ENCODE measurements at regions not wholly inside any gene's neighbourhood (a gene's known extent, or its start where the extent isn't known, plus 50 kb on each side); places are given as distances from the start of the nearest gene placed in this dataset.

DNA sequence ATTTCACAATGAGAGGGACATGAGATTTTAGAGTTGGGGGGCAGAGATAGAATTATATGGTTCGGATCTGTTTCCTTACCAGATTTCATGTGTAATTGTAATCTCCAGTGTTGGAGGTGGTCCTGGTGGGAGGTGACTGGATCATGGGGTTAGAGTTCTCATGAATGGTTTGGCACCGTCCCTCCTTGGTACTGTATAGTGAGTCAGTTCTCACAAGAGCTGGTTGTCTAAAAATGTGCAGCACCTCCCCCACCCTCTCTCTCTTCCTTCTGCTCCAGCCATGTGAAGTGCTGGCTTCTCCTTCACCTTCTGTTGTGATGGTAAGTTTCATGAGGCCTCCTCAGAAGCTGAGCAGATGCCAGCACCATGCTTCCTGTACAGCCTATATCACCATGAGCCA is 138.1 kb downstream of the SCG2 start (continued):
- TF ChIP-seq ELF4 (CRISPR knock-in tag; IDR thresholded peaks at IDR 0.05; ENCODE audit: low read depth) (no peak), OVOL2 (CRISPR knock-in tag; IDR thresholded peaks at IDR 0.05; ENCODE audit: borderline replicate concordance) (no peak), TEAD1 (CRISPR knock-in tag; IDR thresholded peaks at IDR 0.05) (no peak)
- TF ChIP-seq, protein P1, sequence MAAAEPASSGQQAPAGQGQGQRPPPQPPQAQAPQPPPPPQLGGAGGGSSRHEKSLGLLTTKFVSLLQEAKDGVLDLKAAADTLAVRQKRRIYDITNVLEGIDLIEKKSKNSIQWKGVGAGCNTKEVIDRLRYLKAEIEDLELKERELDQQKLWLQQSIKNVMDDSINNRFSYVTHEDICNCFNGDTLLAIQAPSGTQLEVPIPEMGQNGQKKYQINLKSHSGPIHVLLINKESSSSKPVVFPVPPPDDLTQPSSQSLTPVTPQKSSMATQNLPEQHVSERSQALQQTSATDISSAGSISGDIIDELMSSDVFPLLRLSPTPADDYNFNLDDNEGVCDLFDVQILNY (CRISPR knock-in tag; IDR thresholded peaks at IDR 0.05) = no peak

DNA sequence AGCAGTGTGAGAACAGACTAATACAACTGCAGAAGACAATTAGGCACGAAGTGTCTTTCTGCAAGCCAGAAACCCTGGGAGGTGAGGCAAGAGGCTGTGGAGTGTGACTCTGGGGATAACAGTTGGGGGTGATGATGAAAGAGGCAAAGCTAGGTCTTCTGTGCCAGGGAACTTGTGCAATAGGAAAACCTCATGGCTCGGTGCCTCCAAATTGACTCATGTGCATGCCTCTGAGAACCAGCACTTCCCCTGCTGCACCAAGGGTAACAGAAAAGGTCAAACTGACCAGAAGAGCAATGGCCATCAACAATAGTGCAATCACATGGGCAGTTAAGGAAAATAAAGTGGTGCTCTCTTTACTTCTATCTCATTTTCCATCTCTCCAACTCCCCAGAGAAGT is 136.4 kb downstream of the SCG2 start:
- Mint-ChIP-seq H3K27ac (no peak overlapping the region), H3K9me3 (peaks cover 15% of the 10 kb centered on the region), H3K4me1 (peaks cover 4% of the 10 kb centered on the region), H3K4me3 (no peak overlapping the region), H3K36me3 (peaks cover 6% of the 10 kb centered on the region; the same call in 1 of the 2 replicates), H3K27me3 (ENCODE audit: low read depth) (no peaks in the 10 kb centered on the region; the same call in 1 of the 2 replicates)
- POLR2A ChIA-PET = no interaction called here
- DNase-seq (ENCODE audit: low spot score) (no peak), ATAC-seq (no peak)
- CTCF ChIA-PET = no interaction called here
- no peak for TF ChIP-seq FOXJ3 (CRISPR knock-in tag; IDR thresholded peaks at IDR 0.05; ENCODE audit: borderline replicate concordance)

DNA sequence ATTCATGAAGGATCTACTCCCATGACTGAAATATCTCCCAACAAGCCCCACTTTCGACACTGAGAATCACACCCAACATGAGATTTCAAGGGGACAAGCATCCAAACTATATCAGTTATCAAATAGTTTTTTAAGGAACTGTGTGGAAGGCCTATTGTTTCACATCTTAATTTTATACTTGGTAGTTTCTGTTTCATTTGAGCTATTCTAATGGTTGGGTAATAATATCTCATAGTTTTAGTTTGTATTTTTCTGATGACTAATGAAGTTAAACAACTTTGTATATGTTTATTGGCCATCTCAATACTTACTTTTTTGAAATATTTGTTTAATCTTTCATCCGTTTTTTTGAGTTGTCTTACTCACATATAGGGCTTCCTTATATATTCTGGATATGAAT is 135.0 kb downstream of the SCG2 start:
- ATAC-seq = no peak
- Mint-ChIP-seq H3K27ac (no peak overlapping the region), H3K36me3 (peaks cover 3% of the 10 kb centered on the region; the same call in 1 of the 2 replicates), H3K27me3 (ENCODE audit: low read depth) (peaks cover 2% of the 10 kb centered on the region), H3K4me3 (no peak overlapping the region), H3K9me3 (peaks cover 7% of the 10 kb centered on the region), H3K4me1 (peaks cover 4% of the 10 kb centered on the region)
- DNase-seq (ENCODE audit: low spot score) = no peak
- TF ChIP-seq EMX1 (CRISPR knock-in tag; IDR thresholded peaks at IDR 0.05) (no peak), ESRRA (CRISPR knock-in tag; IDR thresholded peaks at IDR 0.05; ENCODE audit: borderline replicate concordance) (no peak), ELF4 (CRISPR knock-in tag; IDR thresholded peaks at IDR 0.05; ENCODE audit: low read depth) (no peak)
- CTCF ChIA-PET = no interaction called here
- POLR2A ChIA-PET = no interaction called here

DNA sequence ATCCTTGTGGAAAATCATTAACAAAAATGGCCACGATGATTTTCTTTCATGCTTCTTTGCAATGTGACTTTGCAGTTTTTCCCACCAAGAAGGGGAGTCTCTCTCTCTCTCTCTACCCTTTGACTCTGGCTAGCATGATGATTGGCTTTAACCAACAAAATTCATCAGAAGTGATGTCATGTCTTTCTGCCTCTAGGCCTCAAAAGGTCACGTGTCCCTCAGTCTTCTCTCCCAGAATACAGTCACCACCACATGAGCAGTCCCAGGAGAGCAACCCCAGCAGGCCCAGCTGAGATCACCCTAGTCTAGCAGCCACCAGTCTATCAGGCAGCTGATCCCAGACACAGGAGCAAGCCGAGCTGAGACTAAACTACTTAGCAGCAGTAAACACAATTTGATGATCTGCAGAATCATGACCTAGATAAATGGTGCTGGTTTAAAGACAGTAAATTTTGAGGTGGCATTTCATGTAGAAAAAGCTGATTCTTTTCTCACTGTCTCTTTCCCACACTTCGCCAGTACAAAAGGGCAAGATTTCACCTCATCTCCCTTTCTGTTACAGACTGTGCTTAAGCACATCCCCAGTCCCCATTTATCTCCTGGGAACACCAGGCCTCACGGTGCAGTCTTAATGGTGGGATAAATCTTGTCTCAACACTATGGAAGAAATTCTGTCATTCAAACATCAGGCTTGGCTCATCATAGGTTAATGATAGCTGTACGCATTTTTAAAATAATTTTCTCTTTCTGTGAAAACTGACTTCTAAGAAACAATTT is 132.7 kb downstream of the SCG2 start:
- POLR2A ChIA-PET = no interaction called here

More for the DNA sequence above, 132.7 kb downstream of the SCG2 start:
- no peak for DNase-seq (ENCODE audit: low spot score)
- peaks cover 4% of the 10 kb centered on the region for H3K4me1 Mint-ChIP-seq
- no peak for ATAC-seq
- no peak overlapping the region for H3K27ac Mint-ChIP-seq
- no peak overlapping the region for H3K4me3 Mint-ChIP-seq
- peaks cover 2% of the 10 kb centered on the region; the same call in 1 of the 2 replicates for H3K27me3 Mint-ChIP-seq (ENCODE audit: low read depth)
- CTCF ChIA-PET = no interaction called here
- no peaks in the 10 kb centered on the region for H3K9me3 Mint-ChIP-seq
- TF ChIP-seq TCF7 (CRISPR knock-in tag; IDR thresholded peaks at IDR 0.05; ENCODE audit: low read depth) (no peak), NR1H2 (CRISPR knock-in tag; IDR thresholded peaks at IDR 0.05) (no peak), ZNF671 (CRISPR knock-in tag; IDR thresholded peaks at IDR 0.05) (no peak), SOX15 (CRISPR knock-in tag; IDR thresholded peaks at IDR 0.05) (no peak), ATF1 (CRISPR knock-in tag; IDR thresholded peaks at IDR 0.05) (no peak), ZNF396 (CRISPR knock-in tag; IDR thresholded peaks at IDR 0.05; ENCODE audit: borderline replicate concordance) (no peak), ESRRA (CRISPR knock-in tag; IDR thresholded peaks at IDR 0.05; ENCODE audit: borderline replicate concordance) (no peak), CBFB (CRISPR knock-in tag; IDR thresholded peaks at IDR 0.05; ENCODE audit: low read depth) (no peak), GABPB1 (CRISPR knock-in tag; IDR thresholded peaks at IDR 0.05) (no peak), CREB1 (CRISPR knock-in tag; IDR thresholded peaks at IDR 0.05) (no peak), NFYB (CRISPR knock-in tag; conservative IDR thresholded peaks at IDR 0.05; ENCODE audit: low read depth) (no peak), NFATC4 (CRISPR knock-in tag; IDR thresholded peaks at IDR 0.05) (no peak)
- TF ChIP-seq, protein P2, sequence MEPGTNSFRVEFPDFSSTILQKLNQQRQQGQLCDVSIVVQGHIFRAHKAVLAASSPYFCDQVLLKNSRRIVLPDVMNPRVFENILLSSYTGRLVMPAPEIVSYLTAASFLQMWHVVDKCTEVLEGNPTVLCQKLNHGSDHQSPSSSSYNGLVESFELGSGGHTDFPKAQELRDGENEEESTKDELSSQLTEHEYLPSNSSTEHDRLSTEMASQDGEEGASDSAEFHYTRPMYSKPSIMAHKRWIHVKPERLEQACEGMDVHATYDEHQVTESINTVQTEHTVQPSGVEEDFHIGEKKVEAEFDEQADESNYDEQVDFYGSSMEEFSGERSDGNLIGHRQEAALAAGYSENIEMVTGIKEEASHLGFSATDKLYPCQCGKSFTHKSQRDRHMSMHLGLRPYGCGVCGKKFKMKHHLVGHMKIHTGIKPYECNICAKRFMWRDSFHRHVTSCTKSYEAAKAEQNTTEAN (CRISPR knock-in tag; IDR thresholded peaks at IDR 0.05) = no peak
- TF ChIP-seq, protein P3, sequence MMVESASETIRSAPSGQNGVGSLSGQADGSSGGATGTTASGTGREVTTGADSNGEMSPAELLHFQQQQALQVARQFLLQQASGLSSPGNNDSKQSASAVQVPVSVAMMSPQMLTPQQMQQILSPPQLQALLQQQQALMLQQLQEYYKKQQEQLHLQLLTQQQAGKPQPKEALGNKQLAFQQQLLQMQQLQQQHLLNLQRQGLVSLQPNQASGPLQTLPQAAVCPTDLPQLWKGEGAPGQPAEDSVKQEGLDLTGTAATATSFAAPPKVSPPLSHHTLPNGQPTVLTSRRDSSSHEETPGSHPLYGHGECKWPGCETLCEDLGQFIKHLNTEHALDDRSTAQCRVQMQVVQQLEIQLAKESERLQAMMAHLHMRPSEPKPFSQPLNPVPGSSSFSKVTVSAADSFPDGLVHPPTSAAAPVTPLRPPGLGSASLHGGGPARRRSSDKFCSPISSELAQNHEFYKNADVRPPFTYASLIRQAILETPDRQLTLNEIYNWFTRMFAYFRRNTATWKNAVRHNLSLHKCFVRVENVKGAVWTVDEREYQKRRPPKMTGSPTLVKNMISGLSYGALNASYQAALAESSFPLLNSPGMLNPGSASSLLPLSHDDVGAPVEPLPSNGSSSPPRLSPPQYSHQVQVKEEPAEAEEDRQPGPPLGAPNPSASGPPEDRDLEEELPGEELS (CRISPR knock-in tag; IDR thresholded peaks at IDR 0.05) = no peak
- TF ChIP-seq, protein P4, sequence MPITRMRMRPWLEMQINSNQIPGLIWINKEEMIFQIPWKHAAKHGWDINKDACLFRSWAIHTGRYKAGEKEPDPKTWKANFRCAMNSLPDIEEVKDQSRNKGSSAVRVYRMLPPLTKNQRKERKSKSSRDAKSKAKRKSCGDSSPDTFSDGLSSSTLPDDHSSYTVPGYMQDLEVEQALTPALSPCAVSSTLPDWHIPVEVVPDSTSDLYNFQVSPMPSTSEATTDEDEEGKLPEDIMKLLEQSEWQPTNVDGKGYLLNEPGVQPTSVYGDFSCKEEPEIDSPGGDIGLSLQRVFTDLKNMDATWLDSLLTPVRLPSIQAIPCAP (CRISPR knock-in tag; IDR thresholded peaks at IDR 0.05) = no peak
- TF ChIP-seq, protein P5, sequence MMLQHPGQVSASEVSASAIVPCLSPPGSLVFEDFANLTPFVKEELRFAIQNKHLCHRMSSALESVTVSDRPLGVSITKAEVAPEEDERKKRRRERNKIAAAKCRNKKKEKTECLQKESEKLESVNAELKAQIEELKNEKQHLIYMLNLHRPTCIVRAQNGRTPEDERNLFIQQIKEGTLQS (CRISPR knock-in tag; conservative IDR thresholded peaks at IDR 0.05) = no peak
- TF ChIP-seq, protein P6, sequence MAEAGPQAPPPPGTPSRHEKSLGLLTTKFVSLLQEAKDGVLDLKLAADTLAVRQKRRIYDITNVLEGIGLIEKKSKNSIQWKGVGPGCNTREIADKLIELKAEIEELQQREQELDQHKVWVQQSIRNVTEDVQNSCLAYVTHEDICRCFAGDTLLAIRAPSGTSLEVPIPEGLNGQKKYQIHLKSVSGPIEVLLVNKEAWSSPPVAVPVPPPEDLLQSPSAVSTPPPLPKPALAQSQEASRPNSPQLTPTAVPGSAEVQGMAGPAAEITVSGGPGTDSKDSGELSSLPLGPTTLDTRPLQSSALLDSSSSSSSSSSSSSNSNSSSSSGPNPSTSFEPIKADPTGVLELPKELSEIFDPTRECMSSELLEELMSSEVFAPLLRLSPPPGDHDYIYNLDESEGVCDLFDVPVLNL (CRISPR knock-in tag; IDR thresholded peaks at IDR 0.05; ENCODE audit: borderline replicate concordance, low read depth) = no peak
- TF ChIP-seq, protein P7, sequence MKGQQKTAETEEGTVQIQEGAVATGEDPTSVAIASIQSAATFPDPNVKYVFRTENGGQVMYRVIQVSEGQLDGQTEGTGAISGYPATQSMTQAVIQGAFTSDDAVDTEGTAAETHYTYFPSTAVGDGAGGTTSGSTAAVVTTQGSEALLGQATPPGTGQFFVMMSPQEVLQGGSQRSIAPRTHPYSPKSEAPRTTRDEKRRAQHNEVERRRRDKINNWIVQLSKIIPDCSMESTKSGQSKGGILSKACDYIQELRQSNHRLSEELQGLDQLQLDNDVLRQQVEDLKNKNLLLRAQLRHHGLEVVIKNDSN (CRISPR knock-in tag; IDR thresholded peaks at IDR 0.05) = no peak
- H3K36me3 Mint-ChIP-seq = no peaks in the 10 kb centered on the region
